ENCODE measurements at regions not wholly inside any gene's neighbourhood (a gene's known extent, or its start where the extent isn't known, plus 50 kb on each side); places are given as distances from the start of the nearest gene placed in this dataset.
"Not testable (repeated sequence)": the region's sequence is repeated elsewhere in the genome, so short reads cannot be mapped to it uniquely, and the experiment has no call there.

DNA sequence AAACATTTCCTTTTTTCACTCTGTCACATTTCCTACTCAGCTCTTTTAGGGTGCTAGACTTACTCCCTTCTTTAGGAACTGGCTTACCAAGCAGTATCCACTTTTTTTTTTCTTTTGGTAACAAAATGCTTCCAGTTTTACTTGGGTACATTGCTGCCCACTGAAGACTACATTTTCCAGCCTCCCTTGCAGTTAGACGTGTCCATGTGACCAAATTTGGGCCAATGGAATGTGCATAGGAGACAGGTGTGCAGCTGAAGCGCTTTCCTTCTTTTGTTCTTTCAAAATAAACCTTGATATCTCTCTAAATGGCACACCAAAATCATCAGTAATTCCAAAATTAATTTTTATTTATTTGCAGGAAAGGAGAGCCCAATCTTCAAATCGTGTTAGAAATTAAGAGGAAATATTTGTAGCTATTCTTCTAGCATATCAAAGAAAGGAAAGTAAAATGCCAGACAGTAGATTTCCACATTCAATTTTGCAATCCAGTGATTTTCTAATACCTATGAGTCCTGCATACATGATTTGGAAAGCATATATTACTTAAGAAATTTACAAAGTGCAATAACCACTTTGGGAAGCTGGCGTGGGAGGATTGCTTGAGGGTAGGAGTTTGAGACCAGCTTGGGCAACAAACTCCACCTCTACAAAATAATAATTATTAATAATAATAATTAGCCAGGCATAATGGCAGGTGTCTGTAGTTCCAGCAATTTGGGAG is 422.0 kb upstream of the FRG2C start:
- TF ChIP-seq POLR2A (IDR thresholded peaks at IDR 0.05; ENCODE audit: low read depth, low read length), result no peak
- no peak for FAIRE-seq
- DNase-seq (ENCODE audit: insufficient read length, low spot score), result no peak

DNA sequence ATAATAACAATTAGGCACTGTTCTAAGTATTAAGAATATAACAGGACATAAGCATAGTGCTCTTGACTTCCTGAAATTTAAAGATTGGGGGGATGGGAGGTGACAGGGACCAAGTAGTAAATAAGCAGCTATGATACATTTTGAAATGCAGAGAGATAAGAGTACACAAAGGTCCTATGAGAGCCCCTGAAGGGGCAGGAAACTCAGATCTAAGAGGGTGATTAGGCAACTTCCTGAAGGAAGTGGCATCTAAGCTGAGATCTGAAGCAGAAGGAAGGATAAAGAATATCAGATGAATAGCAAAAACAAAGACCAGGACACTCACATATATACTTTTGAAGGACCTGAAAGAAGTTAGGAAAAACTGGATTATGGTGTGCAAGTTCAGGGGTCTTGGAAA is 415.2 kb upstream of the FRG2C start:
- DNase-seq (ENCODE audit: insufficient read length, low spot score) (no peak), FAIRE-seq (no peak)
- TF ChIP-seq POLR2A (IDR thresholded peaks at IDR 0.05; ENCODE audit: low read depth, low read length), result no peak

DNA sequence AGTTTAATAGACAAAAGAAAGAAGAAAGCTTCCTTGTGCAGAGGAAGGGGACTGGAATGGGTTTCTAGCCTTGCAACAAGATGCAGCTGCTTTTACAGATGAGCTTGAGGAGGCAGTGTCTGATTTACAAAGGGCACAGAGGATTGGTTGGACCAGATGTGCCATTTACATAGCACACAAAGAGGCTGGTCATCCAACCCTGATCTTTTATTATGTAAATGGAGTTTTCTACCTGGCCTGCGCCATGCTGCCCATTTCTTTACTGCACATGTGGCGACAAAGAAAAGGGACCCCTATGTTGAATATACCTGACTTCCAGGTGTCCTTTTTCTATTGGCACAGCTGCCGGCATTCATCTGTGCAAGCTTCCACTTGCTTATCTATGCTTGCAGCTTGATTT is 409.4 kb upstream of the FRG2C start:
- no peak for DNase-seq (ENCODE audit: insufficient read length, low spot score)
- no peak for TF ChIP-seq POLR2A (IDR thresholded peaks at IDR 0.05; ENCODE audit: low read depth, low read length)
- no peak for FAIRE-seq

GRCh38 chr3:75258825-75259683 is 405.1 kb upstream of the FRG2C start:
- DNase-seq (ENCODE audit: insufficient read length, low spot score); FAIRE-seq: not testable (repeated sequence)

DNA sequence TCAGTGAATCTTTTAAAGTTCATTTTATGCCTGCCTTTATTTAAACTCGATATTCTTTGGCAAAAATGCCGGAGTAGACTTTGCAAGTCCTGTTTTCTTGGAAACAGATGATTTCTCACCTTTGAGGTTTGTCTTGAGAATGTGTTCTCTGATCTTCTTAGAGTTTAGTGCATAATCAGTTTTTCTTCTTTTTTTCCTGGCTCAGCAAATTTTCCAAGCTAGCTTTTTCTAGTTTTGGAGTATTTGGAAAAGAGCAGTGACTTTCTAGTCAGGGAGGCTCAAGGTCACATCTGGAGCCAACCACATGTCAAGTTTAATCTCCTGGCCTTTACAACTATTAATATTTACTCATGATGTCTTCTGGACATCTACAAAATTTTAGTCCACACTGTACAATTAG is 403.2 kb upstream of the FRG2C start:
- FAIRE-seq; DNase-seq (ENCODE audit: insufficient read length, low spot score): not testable (repeated sequence)

- TF ChIP-seq POLR2A (IDR thresholded peaks at IDR 0.05; ENCODE audit: low read depth, low read length), result no peak
- no peak for FAIRE-seq
- no peak for DNase-seq (ENCODE audit: insufficient read length, low spot score)
These were observed 401.5 kb upstream of the FRG2C start for GRCh38 chr3:75262661-75263060.

GRCh38 chr3:75265897-75266296 is 398.2 kb upstream of the FRG2C start:
- FAIRE-seq, result no peak
- no peak for DNase-seq (ENCODE audit: insufficient read length, low spot score)
- TF ChIP-seq POLR2A (IDR thresholded peaks at IDR 0.05; ENCODE audit: low read depth, low read length), result no peak

GRCh38 chr3:75268576-75268975 is 395.6 kb upstream of the FRG2C start:
- not testable (repeated sequence) for DNase-seq (ENCODE audit: insufficient read length, low spot score)
- FAIRE-seq, result peak; percentile 23

DNA sequence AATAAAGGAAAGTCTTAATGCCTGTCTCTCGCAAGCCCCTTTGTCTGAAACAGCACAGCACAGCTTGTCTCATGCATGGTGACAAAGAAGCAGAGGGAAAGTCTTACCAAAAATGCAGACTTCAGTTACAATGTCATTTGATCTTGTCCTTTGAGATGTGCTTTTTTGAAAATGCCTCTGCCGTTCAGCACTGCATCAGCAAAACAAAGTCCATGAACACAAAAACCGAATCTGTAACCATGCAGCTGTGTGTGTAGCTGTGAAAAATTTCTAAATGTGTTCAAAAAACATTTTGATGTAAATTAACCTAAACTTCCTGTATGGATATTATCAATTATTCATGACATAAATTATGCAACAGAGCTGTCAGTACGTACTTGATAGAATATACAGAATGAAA is 391.9 kb upstream of the FRG2C start:
- not testable (repeated sequence) for DNase-seq (ENCODE audit: insufficient read length, low spot score); FAIRE-seq

DNA sequence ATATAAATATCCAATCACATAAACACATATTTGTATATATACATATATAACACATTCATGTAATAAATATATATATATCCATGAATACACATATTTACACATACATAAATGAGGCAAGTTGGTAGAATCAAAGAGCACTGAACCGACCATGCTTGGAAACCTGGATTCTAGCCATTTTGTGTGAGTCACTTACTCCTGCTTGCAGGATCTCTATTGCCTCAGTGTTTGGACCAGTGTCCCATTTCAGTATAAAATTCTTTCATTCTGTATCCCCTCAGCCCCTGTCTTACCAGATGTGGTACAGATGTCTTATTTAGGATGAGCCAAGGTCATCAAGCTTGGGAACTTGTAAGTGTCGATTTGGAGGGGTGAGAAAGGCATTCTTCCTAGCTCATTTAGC is 391.4 kb upstream of the FRG2C start:
- no peak for TF ChIP-seq POLR2A (IDR thresholded peaks at IDR 0.05; ENCODE audit: low read depth, low read length)
- DNase-seq (ENCODE audit: insufficient read length, low spot score) (no peak), FAIRE-seq (no peak)

DNA sequence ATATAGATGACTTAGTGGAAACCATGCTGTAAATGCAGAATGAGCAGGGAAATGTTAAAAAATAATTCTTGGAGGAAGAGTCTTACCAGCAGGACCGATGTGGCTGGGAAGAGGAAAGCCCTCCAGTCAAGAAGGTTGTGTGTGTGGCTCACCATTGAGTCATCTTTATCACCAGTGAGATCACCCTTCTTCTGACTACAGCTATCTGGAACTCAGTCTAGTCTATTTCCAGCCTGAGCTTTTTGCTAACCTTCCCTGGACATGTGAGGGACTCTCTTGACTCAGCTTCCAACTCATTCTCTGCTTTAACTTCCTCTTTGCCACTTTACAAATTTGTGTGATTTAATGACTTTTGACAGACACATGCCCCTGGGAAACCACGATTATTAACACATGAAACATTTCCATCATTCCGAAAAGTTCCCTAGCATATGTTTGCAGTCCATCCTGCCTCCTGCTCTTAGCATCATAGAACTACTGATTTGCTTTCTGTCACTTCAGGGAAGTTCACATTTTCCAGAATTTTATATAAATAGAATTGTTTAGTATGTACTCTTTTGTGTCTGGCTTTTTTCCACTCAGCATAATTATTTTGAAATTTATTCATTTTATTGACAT is 378.5 kb upstream of the FRG2C start:
- peak; percentile 91 for FAIRE-seq
- not testable (repeated sequence) for DNase-seq (ENCODE audit: insufficient read length, low spot score)

- DNase-seq (ENCODE audit: insufficient read length, low spot score); FAIRE-seq: not testable (repeated sequence)
These were observed 375.1 kb upstream of the FRG2C start for GRCh38 chr3:75288972-75289574.

- DNase-seq (ENCODE audit: insufficient read length, low spot score) (peak; percentile 28), FAIRE-seq (no peak)
These were observed 370.0 kb upstream of the FRG2C start for GRCh38 chr3:75294124-75294523.

GRCh38 chr3:75295013-75295412 is 369.1 kb upstream of the FRG2C start:
- no peak for DNase-seq (ENCODE audit: insufficient read length, low spot score)
- TF ChIP-seq POLR2A (IDR thresholded peaks at IDR 0.05; ENCODE audit: low read depth, low read length), result no peak
- no peak for FAIRE-seq

More at GRCh38 chr3:75294124-75294523, 370.0 kb upstream of the FRG2C start:
- TF ChIP-seq POLR2A (IDR thresholded peaks at IDR 0.05; ENCODE audit: low read depth, low read length), result no peak
